Mesenchymal stem cell (in vitro differentiated cells and primary cell): ENCODE measurements at regions not wholly inside any gene's neighbourhood (a gene's known extent, or its start where the extent isn't known, plus 50 kb on each side); places are given as distances from the start of the nearest gene placed in this dataset.
A peak's percentile ranks its signal among the peaks of the same experiment; 100 is the strongest.

ENCODE experiments used
- DNase-seq: peaks from one replicate; pipeline ENCODE4 v3.0.0-alpha.2; 2013
- H2AFZ ChIP-seq: one replicate; pipeline ENCODE4 v1.6.1; 2013; ENCODE audit warnings: low read depth, mild to moderate bottlenecking, control low read depth, inconsistent platforms, low read length, moderate library complexity
- H2AK5ac ChIP-seq: 2 replicates; pipeline ENCODE4 v1.6.1; 2013; ENCODE audit warnings: low read length, moderate library complexity, mild to moderate bottlenecking, inconsistent platforms; ENCODE audit not compliant: severe bottlenecking
- H2BK120ac ChIP-seq: one replicate; pipeline ENCODE4 v1.6.1; 2013; ENCODE audit warnings: low read depth, mild to moderate bottlenecking, inconsistent platforms, low read length, moderate library complexity
- H2BK12ac ChIP-seq, 2 experiments: one replicate each; pipeline ENCODE4 v1.6.1; 2013; ENCODE audit warnings: inconsistent platforms in 2 of 2, low read length in 2 of 2, mild to moderate bottlenecking in 2 of 2, moderate library complexity in 2 of 2, control low read depth in 1 of 2
- H2BK15ac ChIP-seq: one replicate; pipeline ENCODE4 v1.6.1; 2013; ENCODE audit warnings: mild to moderate bottlenecking, low read depth, inconsistent platforms; ENCODE audit not compliant: poor library complexity, severe bottlenecking
- H2BK5ac ChIP-seq: 2 replicates; pipeline ENCODE4 v1.6.1; 2013; ENCODE audit warnings: low read depth, mild to moderate bottlenecking, low read length, control low read depth, inconsistent platforms; ENCODE audit not compliant: poor library complexity, severe bottlenecking
- H3K14ac ChIP-seq, 2 experiments: one replicate each; pipeline ENCODE4 v1.6.1; 2013; ENCODE audit warnings: inconsistent platforms in 2 of 2, low read length in 2 of 2, control low read depth in 1 of 2, mild to moderate bottlenecking in 1 of 2, moderate library complexity in 1 of 2
- H3K18ac ChIP-seq, 2 experiments: one replicate each; pipeline ENCODE4 v1.6.1; 2013; ENCODE audit warnings: inconsistent platforms in 2 of 2, low read length in 2 of 2, control low read depth in 1 of 2, low read depth in 1 of 2, mild to moderate bottlenecking in 1 of 2
- H3K23ac ChIP-seq, 2 experiments: one replicate each; pipeline ENCODE4 v1.6.1; 2013; ENCODE audit warnings: inconsistent platforms in 2 of 2, low read length in 2 of 2, mild to moderate bottlenecking in 2 of 2, moderate library complexity in 2 of 2, control low read depth in 1 of 2
- H3K27ac ChIP-seq: 2 replicates; pipeline ENCODE4 v1.5.1; 2013; ENCODE audit warnings: mild to moderate bottlenecking, moderate library complexity, low read length, control low read depth, inconsistent platforms; ENCODE audit not compliant: poor library complexity, severe bottlenecking
- H3K27me3 ChIP-seq, 2 experiments: 2 replicates each; pipeline versions ENCODE4 v1.6.1 to v1.7.0; 2013; ENCODE audit warnings: low read length in 2 of 2, mild to moderate bottlenecking in 2 of 2, moderate library complexity in 2 of 2, control low read depth in 1 of 2, inconsistent platforms in 1 of 2; ENCODE audit not compliant: control insufficient read depth in 1 of 2, insufficient read depth in 1 of 2
- H3K36me3 ChIP-seq, 2 experiments: 2 replicates each; pipeline versions ENCODE4 v1.6.1 to v1.7.0; 2013; ENCODE audit warnings: low read length in 2 of 2, control low read depth in 1 of 2, inconsistent platforms in 1 of 2, low read depth in 1 of 2, mild to moderate bottlenecking in 1 of 2; ENCODE audit not compliant: insufficient read depth in 2 of 2, control insufficient read depth in 1 of 2
- H3K4ac ChIP-seq, 2 experiments: one replicate each; pipeline ENCODE4 v1.6.1; 2013; ENCODE audit warnings: inconsistent platforms in 2 of 2, low read length in 2 of 2, mild to moderate bottlenecking in 2 of 2, moderate library complexity in 2 of 2, control low read depth in 1 of 2, low read depth in 1 of 2
- H3K4me1 ChIP-seq: 2 replicates; pipeline ENCODE4 v1.6.1; 2013; ENCODE audit warnings: low read depth, low read length, control low read depth; ENCODE audit not compliant: control insufficient read depth, insufficient read depth
- H3K4me2 ChIP-seq: 2 replicates; pipeline ENCODE4 v1.6.1; 2013; ENCODE audit warnings: low read length, mild to moderate bottlenecking, inconsistent platforms; ENCODE audit not compliant: poor library complexity, severe bottlenecking
- H3K4me3 ChIP-seq, 2 experiments: 2 replicates each; pipeline versions ENCODE4 v1.5.1 to v1.7.0; 2013; ENCODE audit warnings: low read length in 2 of 2, mild to moderate bottlenecking in 2 of 2, control low read depth in 1 of 2, low read depth in 1 of 2; ENCODE audit not compliant: insufficient read depth in 1 of 2
- H3K79me1 ChIP-seq: replicated peaks from 2 replicates; pipeline ENCODE4 v1.6.1; 2013; ENCODE audit warnings: mild to moderate bottlenecking, control low read depth, low read length, inconsistent platforms; ENCODE audit not compliant: poor library complexity, severe bottlenecking
- H3K9ac ChIP-seq: 2 replicates; pipeline ENCODE4 v1.7.0; 2013; ENCODE audit warnings: mild to moderate bottlenecking, low read length, moderate library complexity
- H3K9me3 ChIP-seq: 2 replicates; pipeline ENCODE4 v1.7.0; 2013; ENCODE audit warnings: mild to moderate bottlenecking, low read length; ENCODE audit not compliant: control insufficient read depth
- H4K8ac ChIP-seq: one replicate; pipeline ENCODE4 v1.6.1; 2013; ENCODE audit warnings: inconsistent platforms, mild to moderate bottlenecking, low read length, moderate library complexity
- H4K91ac ChIP-seq: one replicate; pipeline ENCODE4 v1.6.1; 2013; ENCODE audit warnings: mild to moderate bottlenecking, low read length, inconsistent platforms
- WGBS: methylation state at CpG from one replicate; pipeline ENCODE4 v1.1.7; 2013; ENCODE audit warnings: mixed read lengths; 5-methylcytosine and 5-hydroxymethylcytosine counted together

GRCh38 chr4:65951177-65951576, 280.9 kb upstream of the EPHA5 start:
- Histone ChIP-seq H2BK15ac (no peak overlapping the region), H2BK12ac (no peak overlapping the region), H4K91ac (no peak overlapping the region), H4K8ac (no peak overlapping the region), H3K27me3 (no peaks in the 10 kb centered on the region), H3K4me2 (no peak overlapping the region), H2AFZ (no peak overlapping the region), H3K4ac (no peak overlapping the region), H2BK5ac (no peak overlapping the region), H3K36me3 (no peaks in the 10 kb centered on the region), H2BK120ac (no peak overlapping the region), H3K9ac (no peak overlapping the region), H3K27ac (no peak overlapping the region), H3K23ac (no peak overlapping the region), H2AK5ac (no peak overlapping the region), H3K4me1 (no peaks in the 10 kb centered on the region), H3K18ac (no peak overlapping the region), H3K14ac (no peak overlapping the region), H3K9me3 (no peaks in the 10 kb centered on the region), H3K79me1 (no peaks in the 10 kb centered on the region), H3K4me3 (no peak overlapping the region)
- no peak for DNase-seq
- WGBS = 95% methylated on average over 1 of the region's 1 CpG

GRCh38 chr4:65943076-65943475, 272.8 kb upstream of the EPHA5 start:
- no peaks in the 10 kb centered on the region for H3K27me3 ChIP-seq
- H3K27ac ChIP-seq = no peak overlapping the region
- DNase-seq = peak; percentile 71
- H3K4me3 ChIP-seq = no peak overlapping the region
- no peak overlapping the region for H2AK5ac ChIP-seq
- H2BK12ac ChIP-seq = no peak overlapping the region
- H4K91ac ChIP-seq = no peak overlapping the region
- no peak overlapping the region for H4K8ac ChIP-seq
- H3K9ac ChIP-seq = no peak overlapping the region
- no peaks in the 10 kb centered on the region for H3K79me1 ChIP-seq
- WGBS = no CpG with 5 or more reads among the region's 2 CpGs
- no peak overlapping the region for H3K4me2 ChIP-seq
- H3K4ac ChIP-seq = no peak overlapping the region
- H3K18ac ChIP-seq = no peak overlapping the region
- no peak overlapping the region for H2AFZ ChIP-seq
- no peaks in the 10 kb centered on the region for H3K4me1 ChIP-seq
- H3K14ac ChIP-seq = no peak overlapping the region
- H3K23ac ChIP-seq = no peak overlapping the region
- no peak overlapping the region for H2BK15ac ChIP-seq
- H2BK120ac ChIP-seq = no peak overlapping the region
- no peak overlapping the region for H2BK5ac ChIP-seq
- H3K9me3 ChIP-seq = no peaks in the 10 kb centered on the region
- no peaks in the 10 kb centered on the region for H3K36me3 ChIP-seq

GRCh38 chr4:65924843-65925242, 254.6 kb upstream of the EPHA5 start:
- no peak overlapping the region for H3K4ac ChIP-seq
- WGBS = 87% methylated on average over 2 of the region's 4 CpGs
- H2BK15ac ChIP-seq = no peak overlapping the region
- no peaks in the 10 kb centered on the region for H3K27me3 ChIP-seq
- H2AK5ac ChIP-seq = no peak overlapping the region
- no peaks in the 10 kb centered on the region for H3K9me3 ChIP-seq
- no peaks in the 10 kb centered on the region for H3K79me1 ChIP-seq
- no peak overlapping the region for H2BK5ac ChIP-seq
- H2AFZ ChIP-seq = no peak overlapping the region
- no peak overlapping the region for H3K4me3 ChIP-seq
- H3K4me1 ChIP-seq = no peaks in the 10 kb centered on the region
- no peak overlapping the region for H2BK120ac ChIP-seq
- H3K4me2 ChIP-seq = no peak overlapping the region
- no peak overlapping the region for H3K18ac ChIP-seq
- no peak overlapping the region for H4K91ac ChIP-seq
- H4K8ac ChIP-seq = no peak overlapping the region
- no peak overlapping the region for H3K14ac ChIP-seq
- no peaks in the 10 kb centered on the region for H3K36me3 ChIP-seq
- H2BK12ac ChIP-seq = no peak overlapping the region
- H3K9ac ChIP-seq = no peak overlapping the region
- no peak for DNase-seq
- no peak overlapping the region for H3K27ac ChIP-seq
- H3K23ac ChIP-seq = no peak overlapping the region

- Histone ChIP-seq H3K4me1 (no peaks in the 10 kb centered on the region), H2BK120ac (no peak overlapping the region), H3K27me3 (no peaks in the 10 kb centered on the region), H3K4me2 (no peak overlapping the region), H3K27ac (no peak overlapping the region), H3K4me3 (no peak overlapping the region), H2AFZ (no peak overlapping the region), H3K9ac (no peak overlapping the region), H3K23ac (no peak overlapping the region), H3K4ac (no peak overlapping the region), H2BK5ac (no peak overlapping the region), H4K91ac (no peak overlapping the region), H3K79me1 (no peaks in the 10 kb centered on the region), H3K9me3 (no peaks in the 10 kb centered on the region), H2BK12ac (no peak overlapping the region), H3K14ac (no peak overlapping the region), H3K18ac (no peak overlapping the region), H4K8ac (no peak overlapping the region), H3K36me3 (no peaks in the 10 kb centered on the region), H2BK15ac (no peak overlapping the region), H2AK5ac (no peak overlapping the region)
- DNase-seq = no peak
- no CpG with 5 or more reads among the region's 1 CpG for WGBS
Observed at GRCh38 chr4:65923616-65924015, 253.3 kb upstream of the EPHA5 start.
